ENCODE measurements at regions not wholly inside any gene's neighbourhood (a gene's known extent, or its start where the extent isn't known, plus 50 kb on each side); places are given as distances from the start of the nearest gene placed in this dataset.

DNA sequence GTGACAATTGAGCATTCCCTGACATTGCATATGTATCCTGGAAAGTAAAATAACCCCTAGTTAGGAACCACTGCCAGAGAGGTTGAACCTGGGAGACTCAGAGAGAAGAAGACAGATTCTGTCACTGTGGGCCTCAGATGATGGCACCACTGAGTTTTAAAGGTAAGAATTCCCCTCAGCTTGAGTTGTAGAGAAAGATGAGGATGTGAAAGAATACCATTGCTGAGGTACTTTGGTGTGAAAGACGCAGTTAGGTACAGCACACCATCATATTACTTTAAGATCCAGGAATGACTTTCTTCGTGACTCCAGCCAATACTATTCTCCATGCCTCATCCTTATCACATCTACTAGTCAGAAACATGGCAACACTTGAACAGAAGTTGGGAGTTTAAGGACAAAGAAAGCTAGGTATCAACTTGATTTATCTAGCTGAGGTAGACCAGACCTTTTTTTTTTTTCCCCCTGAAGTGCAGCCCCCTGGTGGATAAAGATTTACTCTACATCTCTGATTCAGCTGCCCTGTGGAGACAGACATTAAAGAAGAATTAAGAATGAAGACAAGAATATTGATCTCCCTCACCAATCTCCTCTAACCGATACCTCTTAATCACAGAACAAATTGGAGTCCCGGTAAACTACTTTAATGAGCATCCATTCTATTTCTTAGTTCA, 630.5 kb upstream of the FANCL start:
- DNase-seq = peak; percentile 7

GRCh38 chr2:58870704-58871103, 629.6 kb upstream of the FANCL start:
- DNase-seq = no peak

GRCh38 chr2:58866946-58867345, 625.8 kb upstream of the FANCL start:
- no peak for DNase-seq

DNA sequence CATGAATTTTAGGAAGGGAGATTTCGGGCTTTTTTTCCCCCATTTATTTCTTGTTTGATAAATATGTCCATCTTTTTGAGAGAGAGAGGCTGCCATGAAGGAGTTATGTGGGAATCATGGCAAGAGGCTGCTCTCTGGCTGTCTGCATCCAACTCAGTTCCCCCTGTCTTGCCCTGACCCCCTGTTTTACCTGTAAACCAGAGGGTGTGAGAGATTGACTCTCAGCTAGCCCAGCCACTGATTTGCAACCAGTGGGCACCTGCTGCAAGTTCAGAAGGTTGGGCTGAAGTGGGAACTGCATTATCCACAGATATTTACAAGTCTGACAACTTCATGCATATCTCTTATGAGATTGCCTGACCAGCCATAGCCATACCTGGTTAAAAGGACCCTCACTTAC, 625.4 kb upstream of the FANCL start:
- no peak for DNase-seq

DNA sequence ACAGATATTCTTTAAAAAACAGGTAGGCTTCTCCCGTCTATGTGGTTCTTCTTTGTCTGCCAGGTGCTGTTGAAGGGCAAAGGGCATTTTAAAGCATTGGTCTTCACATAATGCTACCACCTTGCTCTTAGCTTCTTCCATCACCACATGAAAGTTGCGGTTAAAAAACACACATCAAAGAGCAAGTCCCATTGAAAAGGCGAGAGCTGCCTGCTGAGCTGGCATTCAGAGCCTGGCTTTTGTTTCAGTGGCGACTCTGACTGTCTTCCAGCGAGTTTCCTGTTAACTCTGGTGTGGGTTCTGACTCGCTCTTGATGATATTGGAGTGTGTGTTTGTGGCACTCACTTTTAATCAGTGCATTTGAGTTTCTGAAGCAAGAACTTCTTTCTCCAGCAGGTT, 624.9 kb upstream of the FANCL start:
- DNase-seq = no peak

DNA sequence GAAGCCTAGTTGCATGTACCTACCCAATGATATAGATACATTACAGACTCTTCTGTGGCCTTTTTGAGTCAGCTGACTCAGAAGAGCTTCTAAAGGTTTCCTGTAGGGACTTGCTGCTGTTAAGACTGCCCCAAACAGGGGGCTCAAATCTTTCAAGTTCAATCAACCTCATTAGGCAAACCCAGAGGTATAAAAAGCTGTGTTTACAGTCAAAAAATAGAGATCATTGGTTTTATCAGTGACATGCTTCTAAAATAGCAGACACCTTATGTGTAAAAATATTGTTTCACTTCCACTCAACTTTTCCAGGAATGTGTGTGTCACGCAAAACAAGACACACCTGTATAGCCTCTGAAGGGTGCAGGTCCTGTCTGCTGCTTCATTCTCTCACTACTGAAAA, 624.3 kb upstream of the FANCL start:
- DNase-seq = no peak

DNA sequence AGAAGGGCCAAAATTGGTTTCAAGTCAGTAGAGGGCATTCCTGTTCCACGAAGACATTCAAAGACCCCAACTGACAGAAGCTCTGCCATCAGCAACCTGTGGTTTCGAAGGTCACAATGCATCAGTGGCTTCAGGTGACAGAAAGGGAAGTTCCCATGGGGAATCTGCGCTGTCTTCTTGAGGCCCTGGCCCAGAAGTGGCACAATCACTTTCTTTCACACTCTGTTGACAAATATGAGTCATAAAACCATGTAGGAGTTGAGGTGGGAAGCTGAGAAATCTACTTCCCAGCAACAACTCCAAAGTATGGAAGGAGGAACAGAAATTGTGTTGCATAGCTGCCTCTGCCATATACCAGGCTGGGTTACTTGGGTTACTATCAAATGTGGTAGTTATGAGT, 621.1 kb upstream of the FANCL start:
- peak; percentile 52 for DNase-seq

DNA sequence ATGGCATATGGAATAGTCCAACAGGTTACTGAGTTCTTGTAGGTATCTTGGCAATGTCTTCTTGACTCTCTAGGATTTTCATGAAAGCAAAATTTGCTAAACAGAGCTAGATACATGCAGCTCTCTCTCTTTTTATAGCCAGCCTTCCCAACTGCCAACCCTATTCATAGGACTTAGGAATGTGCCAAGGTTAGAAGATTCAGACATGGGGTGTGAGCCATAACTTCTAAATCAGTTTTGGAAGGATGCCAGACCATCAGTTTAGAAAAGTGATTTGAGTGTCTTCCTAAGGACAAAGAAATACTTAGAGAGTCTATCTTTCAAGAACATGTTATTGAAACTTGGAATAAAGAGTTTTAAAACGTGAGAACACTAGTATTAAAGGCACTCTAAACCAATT, 619.5 kb upstream of the FANCL start:
- no peak for DNase-seq

GRCh38 chr2:58856100-58856499, 615.0 kb upstream of the FANCL start:
- no peak for DNase-seq

- no peak for DNase-seq
Observed at GRCh38 chr2:58853420-58853819, 612.3 kb upstream of the FANCL start.

- DNase-seq = no peak
Observed at GRCh38 chr2:58852905-58853304, 611.8 kb upstream of the FANCL start.

GRCh38 chr2:58852243-58852642, 611.1 kb upstream of the FANCL start:
- no peak for DNase-seq

DNA sequence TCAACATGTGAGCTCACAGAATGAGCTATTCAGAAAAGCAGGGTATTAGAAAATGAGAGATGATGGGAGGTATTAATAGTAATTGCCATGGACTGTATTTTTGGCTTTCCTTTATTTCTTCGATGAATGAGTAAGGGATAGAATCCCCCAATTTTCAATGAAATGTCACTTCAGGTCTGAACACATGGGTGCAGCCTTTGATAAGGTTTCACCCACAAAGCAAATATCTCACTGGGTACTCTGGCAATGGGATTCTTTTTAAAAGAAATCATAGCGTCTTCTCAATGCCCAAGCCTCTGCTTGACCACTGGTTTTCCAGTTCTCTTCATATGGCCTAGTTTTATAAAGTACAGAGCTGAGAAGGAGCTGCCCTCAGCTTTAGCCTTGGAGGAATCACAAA, 610.5 kb upstream of the FANCL start:
- no peak for DNase-seq

GRCh38 chr2:58845011-58845410, 603.9 kb upstream of the FANCL start:
- no peak for DNase-seq

- no peak for DNase-seq
Observed at GRCh38 chr2:58842501-58843155, 601.5 kb upstream of the FANCL start.

DNA sequence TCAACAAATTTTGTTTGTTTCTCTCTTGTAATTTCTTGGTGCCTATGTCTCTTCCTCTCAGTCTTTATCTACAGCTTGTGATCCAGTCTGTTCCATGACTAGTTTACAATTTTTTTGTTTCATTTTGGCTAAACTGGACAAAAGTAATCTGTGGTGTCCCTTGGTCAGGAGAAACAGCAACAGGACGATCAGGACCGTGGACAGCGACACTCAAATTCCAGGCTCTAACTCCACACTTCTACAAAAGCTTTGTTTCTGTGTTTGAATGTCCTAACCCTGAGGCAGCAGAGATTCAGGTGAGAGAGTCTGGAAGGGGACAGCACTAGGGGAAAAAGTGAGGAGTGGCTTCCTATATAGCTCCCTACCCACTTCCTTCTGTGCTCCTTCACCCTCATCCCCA, 593.3 kb upstream of the FANCL start:
- DNase-seq = peak; percentile 9

GRCh38 chr2:58826795-58827194, 585.7 kb upstream of the FANCL start:
- no peak for DNase-seq

GRCh38 chr2:58812771-58813344, 571.7 kb upstream of the FANCL start:
- no peak for DNase-seq

DNA sequence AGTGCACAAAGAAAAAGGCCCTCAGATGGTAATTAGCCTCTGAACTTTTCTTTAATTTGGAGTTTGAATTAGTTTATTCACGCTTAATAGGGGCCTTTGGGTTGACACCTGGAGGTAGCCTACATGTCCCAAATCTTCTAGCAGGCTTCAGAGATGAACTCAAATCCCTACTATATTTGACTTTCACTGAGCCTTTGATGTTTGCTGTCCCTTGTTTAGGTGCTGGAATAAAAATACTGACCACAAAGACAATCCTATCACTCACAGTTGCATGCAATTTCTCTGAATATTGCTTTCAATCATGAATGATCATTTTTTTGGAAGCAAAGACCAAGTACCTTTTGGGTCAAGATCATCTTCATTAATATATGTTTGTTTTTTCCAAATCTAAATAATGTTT, 564.0 kb upstream of the FANCL start:
- no peak for DNase-seq

- no peak for DNase-seq
Observed at GRCh38 chr2:58803192-58803591, 562.1 kb upstream of the FANCL start.

DNA sequence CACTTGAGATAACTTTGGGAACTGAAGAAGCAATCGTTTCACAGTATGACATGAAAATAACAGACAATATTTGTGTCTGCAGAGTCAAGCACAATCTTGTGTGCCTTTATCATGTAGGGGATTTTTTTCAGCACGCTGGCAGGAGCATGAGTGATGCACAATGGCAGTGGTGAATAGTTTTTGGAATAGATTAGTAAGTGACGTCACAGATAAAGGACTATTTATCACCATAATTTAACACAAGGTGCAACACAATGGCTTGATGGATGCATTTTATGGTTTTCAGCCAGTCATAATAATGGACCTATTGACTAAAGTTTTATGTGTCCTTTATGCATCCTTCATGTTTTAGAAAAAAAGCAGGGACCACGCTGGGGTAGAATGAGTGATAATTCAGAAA, 559.8 kb upstream of the FANCL start:
- DNase-seq = no peak

GRCh38 chr2:58798676-58799208, 557.6 kb upstream of the FANCL start:
- no peak for DNase-seq

DNA sequence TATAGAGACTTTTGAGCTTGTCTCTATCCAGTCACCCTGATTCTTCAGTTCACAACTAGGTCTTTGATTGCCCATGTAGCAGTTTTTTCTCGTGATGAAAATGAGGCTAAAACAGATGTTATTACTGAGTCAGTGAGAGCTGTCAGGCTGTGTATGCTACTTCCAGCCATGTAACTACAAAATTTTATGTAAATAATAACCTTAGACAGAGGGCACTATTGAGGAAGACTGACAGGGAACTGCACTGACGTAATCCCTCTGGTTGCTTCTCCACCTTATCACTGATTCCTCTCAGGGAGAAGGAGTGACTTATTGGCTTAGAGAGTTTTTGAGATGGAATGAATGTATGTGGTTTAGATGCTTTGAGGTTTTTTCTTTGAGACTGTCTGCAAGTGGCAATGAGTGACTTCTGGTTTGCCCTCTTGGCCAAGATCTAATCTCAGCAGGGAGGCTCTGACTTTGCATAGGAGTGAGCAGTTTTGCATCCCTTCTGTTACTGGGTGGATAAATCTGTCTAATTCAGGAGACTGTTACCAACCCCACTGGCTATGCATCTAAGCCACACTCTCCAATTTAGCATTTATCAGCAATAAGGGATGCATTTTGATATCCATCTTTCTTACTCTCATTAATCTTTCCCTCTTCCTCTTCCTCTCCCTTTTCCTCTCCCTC, 555.2 kb upstream of the FANCL start:
- DNase-seq = no peak

GRCh38 chr2:58794916-58795315, 553.8 kb upstream of the FANCL start:
- no peak for DNase-seq
